Activated CD4-positive, alpha-beta T cell treated with anti-CD3 and anti-CD28 coated beads, Interleukin-2, amount 50 U/mL, for 4 hours (primary cell): ENCODE measurements at regions not wholly inside any gene's neighbourhood (a gene's known extent, or its start where the extent isn't known, plus 50 kb on each side); places are given as distances from the start of the nearest gene placed in this dataset.
"Not testable (repeated sequence)": the region's sequence is repeated elsewhere in the genome, so short reads cannot be mapped to it uniquely, and the experiment has no call there.

Experiments used
- DNase-seq, 2 experiments: peaks; one replicate each; pipeline ENCODE4 v3.0.0-alpha.2; 2020

DNA sequence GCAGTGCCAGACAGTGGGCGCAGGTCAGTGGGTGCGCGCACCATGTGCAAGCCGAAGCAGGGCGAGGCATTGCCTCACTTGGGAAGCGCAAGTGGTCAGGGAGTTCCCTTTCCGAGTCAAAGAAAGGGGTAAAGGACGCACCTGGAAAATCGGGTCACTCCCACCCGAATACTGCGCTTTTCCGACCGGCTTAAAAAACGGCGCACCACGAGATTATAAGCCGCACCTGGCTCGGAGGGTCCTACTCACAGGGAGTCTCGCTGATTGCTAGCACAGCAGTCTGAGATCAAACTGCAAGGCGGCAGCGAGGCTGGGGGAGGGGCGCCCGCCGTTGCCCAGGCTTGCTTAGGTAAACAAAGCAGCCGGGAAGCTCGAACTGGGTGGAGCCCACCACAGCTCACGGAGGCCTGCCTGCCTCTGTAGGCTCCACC, 77.9 kb downstream of the NR4A2 start:
- not testable (repeated sequence) for DNase-seq

DNA sequence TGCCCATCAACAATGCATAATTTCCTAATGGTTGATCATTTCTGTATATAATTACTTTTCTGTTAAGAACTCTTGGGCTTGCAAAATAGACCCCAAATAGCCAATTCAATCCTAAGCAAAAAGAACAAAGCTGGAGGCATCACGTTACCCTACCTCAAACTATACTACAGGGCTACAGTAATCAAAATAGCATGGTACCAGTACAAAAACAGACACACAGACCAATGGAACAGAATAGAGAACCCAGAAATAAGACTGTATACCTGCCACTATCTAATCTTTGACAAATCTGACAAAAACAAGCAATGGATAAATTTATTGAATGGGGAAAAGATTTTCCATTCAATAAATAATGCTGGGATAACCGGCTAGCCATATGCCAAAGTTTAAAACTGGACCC, 78.8 kb downstream of the NR4A2 start:
- no peak for DNase-seq

GRCh38 chr2:156242874-156243273, 89.6 kb downstream of the NR4A2 start:
- DNase-seq = no peak

GRCh38 chr2:156237558-156237957, 95.0 kb downstream of the NR4A2 start:
- no peak for DNase-seq

- no peak for DNase-seq
Observed at GRCh38 chr2:156229724-156230362, 102.7 kb downstream of the NR4A2 start.

DNA sequence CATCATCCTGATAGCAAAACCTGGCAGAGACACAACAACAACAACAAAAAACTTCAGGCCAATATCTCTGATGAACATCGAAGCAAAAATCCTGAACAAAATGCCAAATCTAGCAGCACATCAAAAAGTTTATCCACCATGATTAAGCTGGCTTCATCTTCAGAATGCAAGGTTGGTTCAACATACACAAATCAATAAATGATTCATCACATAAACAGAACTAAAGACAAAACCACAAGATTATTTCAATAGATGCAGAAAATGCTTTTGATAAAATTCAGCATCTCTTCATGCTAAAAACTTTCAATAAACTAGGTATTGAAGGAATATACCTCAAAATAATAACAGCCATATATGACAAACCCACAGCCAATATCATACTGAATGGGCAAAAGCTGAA, 109.2 kb downstream of the NR4A2 start:
- DNase-seq = not testable (repeated sequence)

DNA sequence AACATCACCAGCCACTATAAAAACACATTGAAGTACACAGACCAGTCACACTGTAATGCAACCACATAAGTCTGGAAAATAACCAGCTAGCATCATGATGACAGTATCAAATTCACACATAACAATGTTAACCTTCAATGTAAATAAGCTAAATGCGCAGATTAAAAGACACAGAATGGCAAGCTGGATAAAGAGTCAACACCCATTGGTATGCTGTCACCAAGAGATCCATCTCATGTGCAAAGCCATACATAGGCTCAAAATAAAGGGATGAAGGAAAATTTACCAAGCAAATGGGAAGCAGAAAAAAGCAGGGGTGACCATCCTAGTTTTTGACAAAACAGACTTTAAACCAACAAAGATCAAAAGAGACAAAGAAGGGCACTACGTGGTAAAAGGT, 110.8 kb downstream of the NR4A2 start:
- DNase-seq = no peak

GRCh38 chr2:156219491-156220100, 112.9 kb downstream of the NR4A2 start:
- no peak for DNase-seq

- no peak for DNase-seq
Observed at GRCh38 chr2:156215656-156216055, 116.9 kb downstream of the NR4A2 start.

DNA sequence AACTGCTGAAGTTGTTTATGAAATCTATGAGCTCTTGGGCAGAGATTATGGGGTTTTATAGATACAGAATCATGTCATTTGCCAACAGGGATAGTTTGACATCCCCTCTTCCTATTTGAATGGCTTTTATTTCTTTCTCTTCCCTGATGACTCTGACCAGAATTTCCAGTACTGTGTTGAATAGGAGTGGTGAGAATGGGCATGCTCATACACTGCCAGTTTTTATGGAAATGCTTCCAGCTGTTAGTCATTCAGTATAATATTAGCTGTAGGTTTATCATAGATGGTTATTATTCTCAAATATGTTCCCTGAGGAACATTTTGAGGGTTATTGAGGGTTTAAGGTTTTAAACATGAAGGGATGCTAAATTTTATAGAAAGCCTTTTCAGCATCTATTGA, 121.2 kb downstream of the NR4A2 start:
- no peak for DNase-seq

GRCh38 chr2:156206355-156206754, 126.2 kb downstream of the NR4A2 start:
- no peak for DNase-seq

DNA sequence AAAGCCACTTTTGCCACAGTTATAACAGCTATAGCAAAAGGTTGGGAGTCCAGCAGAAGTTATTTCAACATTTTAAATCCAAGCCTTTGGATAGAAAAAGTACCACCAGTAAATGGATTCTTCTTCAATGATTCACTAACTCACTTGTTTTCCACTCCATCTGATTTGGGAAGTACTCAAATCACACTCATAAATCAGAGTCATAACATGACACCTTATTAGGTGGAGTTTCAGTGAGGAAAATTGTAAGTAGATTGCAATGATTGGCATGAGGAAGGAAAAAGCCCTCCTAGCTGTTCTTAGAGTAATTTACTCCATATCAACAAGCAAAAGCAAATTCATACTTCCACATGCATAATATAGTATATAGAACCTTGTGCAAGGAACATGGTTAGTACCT, 132.9 kb downstream of the NR4A2 start:
- DNase-seq = no peak

DNA sequence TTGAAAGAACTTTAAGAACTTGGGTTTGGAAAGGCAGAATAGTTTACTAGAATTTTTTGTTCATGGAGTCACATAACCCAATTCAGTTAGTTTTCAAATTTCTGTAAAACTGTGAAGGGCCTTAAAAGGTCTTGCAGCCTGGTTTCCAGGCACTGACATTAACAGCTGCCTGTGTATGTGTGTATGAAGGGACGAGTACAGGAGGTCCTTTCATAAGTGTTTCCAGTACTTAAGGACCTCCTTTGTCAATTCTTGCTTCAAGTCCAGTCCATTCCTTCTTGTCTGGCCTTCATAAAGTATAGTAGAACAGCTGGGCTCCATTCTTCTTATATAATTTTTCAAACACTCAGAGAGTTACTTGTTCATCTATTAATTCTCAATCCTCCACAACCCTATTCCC, 136.5 kb downstream of the NR4A2 start:
- no peak for DNase-seq

DNA sequence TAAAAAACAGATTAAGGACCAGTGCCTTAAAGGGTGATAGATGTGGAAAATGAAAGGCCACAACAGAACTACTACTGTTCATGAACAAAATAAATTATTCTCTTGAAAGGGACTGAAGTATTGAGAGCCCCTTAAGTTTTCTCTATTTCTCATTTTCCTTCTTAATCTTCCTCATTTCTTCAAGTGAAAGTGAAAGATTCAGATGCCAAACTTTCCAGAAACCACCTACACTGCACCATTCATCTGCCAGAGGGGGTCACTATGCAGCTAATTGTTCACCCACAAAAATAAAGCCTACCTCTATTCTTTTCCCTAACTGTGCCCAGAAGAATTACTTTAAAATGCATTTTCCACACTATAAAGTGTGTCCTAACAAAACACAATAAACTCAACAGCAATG, 140.1 kb downstream of the NR4A2 start:
- DNase-seq = no peak

GRCh38 chr2:156191527-156191926, 141.0 kb downstream of the NR4A2 start:
- no peak for DNase-seq

DNA sequence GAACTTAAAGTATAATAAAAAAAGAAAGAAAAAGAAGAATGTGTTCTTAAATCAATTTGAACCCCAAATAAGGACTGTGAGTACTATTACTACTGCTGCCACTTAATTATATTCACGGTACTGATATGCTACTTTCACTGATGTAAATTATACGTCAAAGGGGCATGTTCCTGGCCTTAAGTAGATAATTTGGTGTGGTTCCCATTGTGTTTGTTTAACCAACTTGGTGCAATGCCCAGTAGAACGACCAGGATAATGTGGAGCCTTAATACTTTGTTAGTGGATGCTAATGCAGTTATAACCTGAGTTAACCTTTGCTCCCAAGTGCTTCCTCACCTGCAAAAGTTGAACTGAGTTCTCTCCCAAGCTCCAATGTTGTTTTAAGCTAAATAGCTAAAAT, 142.0 kb downstream of the NR4A2 start:
- no peak for DNase-seq

GRCh38 chr2:156189584-156189983, 142.9 kb downstream of the NR4A2 start:
- DNase-seq = no peak

DNA sequence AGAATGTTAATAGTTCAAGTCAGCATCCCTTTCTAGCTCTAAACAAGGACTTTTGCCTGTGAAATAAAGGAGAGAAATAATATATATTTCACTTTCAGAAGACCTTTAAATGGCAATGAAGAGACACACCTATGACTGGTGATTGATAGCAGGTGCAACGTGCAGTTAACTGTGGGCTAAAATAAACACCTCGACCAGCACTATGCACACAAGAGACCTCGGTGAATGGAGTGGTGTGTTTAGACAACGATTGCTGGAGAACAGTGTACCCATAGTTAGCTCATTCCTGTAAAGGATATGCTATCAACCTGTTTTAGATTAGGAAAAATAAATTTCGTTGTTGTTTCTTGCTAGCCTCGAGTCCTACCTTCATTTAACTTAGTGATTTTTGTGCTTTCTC, 143.4 kb downstream of the NR4A2 start:
- no peak for DNase-seq

DNA sequence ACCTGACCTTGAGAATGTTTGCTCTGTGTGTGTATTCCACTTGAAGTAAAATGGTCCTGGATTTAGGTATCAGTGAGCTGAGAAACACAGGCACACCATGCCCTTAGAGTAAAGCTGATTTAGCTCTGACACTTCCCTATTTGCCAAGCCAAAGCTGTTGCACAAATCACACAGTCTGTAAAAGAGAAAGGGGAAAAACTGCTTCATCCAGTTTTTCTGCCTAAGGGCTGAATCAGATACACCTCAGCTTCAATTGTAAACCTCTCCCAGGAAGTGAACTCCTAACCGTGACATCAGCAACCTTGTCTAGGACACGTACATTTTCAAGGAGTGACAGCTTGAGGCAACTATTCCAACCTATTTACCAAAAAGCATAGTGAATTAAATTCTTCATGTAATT, 150.4 kb downstream of the NR4A2 start:
- DNase-seq = no peak

- DNase-seq = no peak
Observed at GRCh38 chr2:156181208-156181607, 151.3 kb downstream of the NR4A2 start.

- DNase-seq = no peak
Observed at GRCh38 chr2:156177654-156178053, 154.9 kb downstream of the NR4A2 start.

DNA sequence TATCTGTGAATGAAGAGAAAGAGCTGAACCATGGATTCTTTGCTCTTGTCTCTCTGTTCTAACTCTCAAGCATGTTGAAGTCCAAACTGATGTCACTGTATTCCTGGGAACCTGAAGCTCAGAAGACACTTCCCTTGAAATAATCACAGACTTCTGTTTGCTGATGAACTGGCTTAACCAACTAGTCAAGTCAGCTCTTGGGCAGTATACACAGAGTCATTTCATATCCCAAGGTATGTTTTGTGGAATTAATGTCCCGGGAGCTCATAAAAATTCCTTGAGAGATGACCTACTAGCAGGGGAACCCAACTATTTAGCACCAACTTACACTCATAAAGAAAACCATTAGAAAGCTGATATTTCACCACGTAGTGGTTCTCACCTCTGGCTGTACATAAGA, 156.6 kb downstream of the NR4A2 start:
- no peak for DNase-seq

GRCh38 chr2:156170929-156171328, 161.6 kb downstream of the NR4A2 start:
- DNase-seq = no peak

GRCh38 chr2:156165742-156166141, 166.8 kb downstream of the NR4A2 start:
- no peak for DNase-seq

GRCh38 chr2:156164091-156164720, 168.3 kb downstream of the NR4A2 start:
- no peak for DNase-seq
